ENCODE measurements at regions not wholly inside any gene's neighbourhood (a gene's known extent, or its start where the extent isn't known, plus 50 kb on each side); places are given as distances from the start of the nearest gene placed in this dataset.

- no peak overlapping the region for H2AFZ ChIP-seq (ENCODE audit: insufficient read depth, low read depth, low read length, poor library complexity, severe bottlenecking)
- H3K27me3 ChIP-seq (replicated peaks in 1 of 4; ENCODE audit: control extremely low read depth in 1 of 4, control insufficient read depth in 3 of 4, insufficient read depth in 4 of 4, low read length in 3 of 4) = no peaks in the 10 kb centered on the region
- ChIA-PET CTCF (no interaction called here), POLR2A (no interaction called here)
- Mint-ChIP-seq H3K4me1 (no peaks in the 10 kb centered on the region), H3K4me3 (no peak overlapping the region), H3K9me3 (ENCODE audit: insufficient read depth) (peaks cover 5% of the 10 kb centered on the region), H3K27ac (no peak overlapping the region), H3K27me3 (no peaks in the 10 kb centered on the region)
- no peak overlapping the region for H3K4me3 ChIP-seq (ENCODE audit: control extremely low read depth in 1 of 5, extremely low read depth in 1 of 5, insufficient read depth in 1 of 5, low read depth in 2 of 5, low read length in 4 of 5)
- no peaks in the 10 kb centered on the region for H3K9me3 ChIP-seq (ENCODE audit: control extremely low read depth in 1 of 3, control insufficient read depth in 2 of 3, insufficient read depth in 1 of 3, low read length in 2 of 3)
- ATAC-seq (ENCODE audit: low read depth) (no peak), DNase-seq (no peak)
- H3K9ac ChIP-seq (ENCODE audit: low read length) = no peak overlapping the region
- H3K4me2 ChIP-seq (replicated peaks; ENCODE audit: low read depth, low read length, poor library complexity, severe bottlenecking) = no peak overlapping the region
- TF ChIP-seq CTCF (IDR thresholded peaks at IDR 0.05) = no peak
- TF ChIP-seq EZH2 (IDR thresholded peaks at IDR 0.05; ENCODE audit: borderline replicate concordance, insufficient read depth, low read depth, low read length, poor library complexity, severe bottlenecking) = no peak
- H3K79me2 ChIP-seq (ENCODE audit: control insufficient read depth, insufficient read depth, low read length) = no peaks in the 10 kb centered on the region
- no peaks in the 10 kb centered on the region for H4K20me1 ChIP-seq (ENCODE audit: control insufficient read depth, insufficient read depth, low read length, poor library complexity, severe bottlenecking)
- intact Hi-C loops (cut with micrococcal nuclease) = no loop called here
- H3K36me3 ChIP-seq (replicated peaks in 1 of 2; ENCODE audit: control extremely low read depth in 1 of 2, control insufficient read depth in 1 of 2, extremely low read depth in 1 of 2, insufficient read depth in 2 of 2, low read length in 1 of 2) = no peaks in the 10 kb centered on the region
- no peaks in the 10 kb centered on the region for H3K4me1 ChIP-seq (ENCODE audit: control insufficient read depth in 2 of 2, insufficient read depth in 2 of 2, low read length in 2 of 2)
- WGBS (ENCODE audit: insufficient coverage) = 89% methylated on average over 3 of the region's 6 CpGs
- no peak overlapping the region for H3K27ac ChIP-seq (ENCODE audit: low read length in 2 of 2)
Observed at GRCh38 chr10:81040031-81040430, 502.3 kb downstream of the SH2D4B start.

GRCh38 chr10:81040940-81041339 is 503.2 kb downstream of the SH2D4B start:
- ATAC-seq (ENCODE audit: low read depth) (no peak), DNase-seq (no peak)
- H3K4me1 ChIP-seq (ENCODE audit: control insufficient read depth in 2 of 2, insufficient read depth in 2 of 2, low read length in 2 of 2) = no peaks in the 10 kb centered on the region
- no peak overlapping the region for H3K4me2 ChIP-seq (replicated peaks; ENCODE audit: low read depth, low read length, poor library complexity, severe bottlenecking)
- no peak overlapping the region for H3K27ac ChIP-seq (ENCODE audit: low read length in 2 of 2)
- H3K27ac Mint-ChIP-seq = no peak overlapping the region
- H3K4me3 ChIP-seq (ENCODE audit: control extremely low read depth in 1 of 5, extremely low read depth in 1 of 5, insufficient read depth in 1 of 5, low read depth in 2 of 5, low read length in 4 of 5) = no peak overlapping the region
- H3K9ac ChIP-seq (ENCODE audit: low read length) = no peak overlapping the region
- intact Hi-C loops (cut with micrococcal nuclease) = no loop called here
- H3K4me1 Mint-ChIP-seq = no peaks in the 10 kb centered on the region
- H3K9me3 ChIP-seq (ENCODE audit: control extremely low read depth in 1 of 3, control insufficient read depth in 2 of 3, insufficient read depth in 1 of 3, low read length in 2 of 3) = no peaks in the 10 kb centered on the region
- H3K27me3 Mint-ChIP-seq = no peaks in the 10 kb centered on the region
- ChIA-PET POLR2A (no interaction called here), CTCF (no interaction called here)
- peaks cover 2% of the 10 kb centered on the region for H3K9me3 Mint-ChIP-seq (ENCODE audit: insufficient read depth)
- no peak overlapping the region for H2AFZ ChIP-seq (ENCODE audit: insufficient read depth, low read depth, low read length, poor library complexity, severe bottlenecking)
- no peaks in the 10 kb centered on the region for H3K79me2 ChIP-seq (ENCODE audit: control insufficient read depth, insufficient read depth, low read length)
- H3K4me3 Mint-ChIP-seq = no peak overlapping the region
- H3K36me3 ChIP-seq (replicated peaks in 1 of 2; ENCODE audit: control extremely low read depth in 1 of 2, control insufficient read depth in 1 of 2, extremely low read depth in 1 of 2, insufficient read depth in 2 of 2, low read length in 1 of 2) = no peaks in the 10 kb centered on the region
- no peaks in the 10 kb centered on the region for H4K20me1 ChIP-seq (ENCODE audit: control insufficient read depth, insufficient read depth, low read length, poor library complexity, severe bottlenecking)
- no CpG with 5 or more reads among the region's 2 CpGs for WGBS (ENCODE audit: insufficient coverage)
- TF ChIP-seq EZH2 (IDR thresholded peaks at IDR 0.05; ENCODE audit: borderline replicate concordance, insufficient read depth, low read depth, low read length, poor library complexity, severe bottlenecking) (no peak), CTCF (IDR thresholded peaks at IDR 0.05) (no peak)
- H3K27me3 ChIP-seq (replicated peaks in 1 of 4; ENCODE audit: control extremely low read depth in 1 of 4, control insufficient read depth in 3 of 4, insufficient read depth in 4 of 4, low read length in 3 of 4) = no peaks in the 10 kb centered on the region

Measured in B cell (primary cell).